Type B pancreatic cell (in vitro differentiated cells): ENCODE measurements at regions not wholly inside any gene's neighbourhood (a gene's known extent, or its start where the extent isn't known, plus 50 kb on each side); places are given as distances from the start of the nearest gene placed in this dataset.
"Not testable (repeated sequence)": the region's sequence is repeated elsewhere in the genome, so short reads cannot be mapped to it uniquely, and the experiment has no call there.

Experiments
- DNase-seq: peaks from one replicate; pipeline ENCODE4 v3.0.0; 2021; ENCODE audit warnings: mixed read lengths; ENCODE audit not compliant: unreplicated experiment; ENCODE audit errors: extremely low spot score
- H3K27ac Mint-ChIP-seq: 2 replicates; pipeline ENCODE4 v1.8.0; 2021; ENCODE audit warnings: mild to moderate bottlenecking, mixed read lengths
- H3K27me3 Mint-ChIP-seq: 2 replicates; pipeline ENCODE4 v1.8.0; 2021; ENCODE audit warnings: mixed read lengths
- H3K36me3 Mint-ChIP-seq: 2 replicates; pipeline ENCODE4 v1.8.0; 2021; ENCODE audit warnings: mixed read lengths
- H3K4me1 Mint-ChIP-seq: one replicate; pipeline ENCODE4 v1.8.0; 2021; ENCODE audit warnings: mixed read lengths; ENCODE audit not compliant: unreplicated experiment
- H3K4me3 Mint-ChIP-seq: 2 replicates; pipeline ENCODE4 v1.8.0; 2021; ENCODE audit warnings: mild to moderate bottlenecking, mixed read lengths
- H3K9me3 Mint-ChIP-seq: 2 replicates; pipeline ENCODE4 v1.8.0; 2021; ENCODE audit warnings: mixed read lengths
- CTCF ChIP-seq: fragments of 200-600 bp; sonication (generic); conservative IDR thresholded peaks from 2 replicates; pipeline ENCODE4 v1.5.0; 2021; ENCODE audit warnings: antibody characterized with exemption, mild to moderate bottlenecking

- TF ChIP-seq CTCF: peak; percentile 51
- H3K27me3 Mint-ChIP-seq, H3K4me1 Mint-ChIP-seq, H3K36me3 Mint-ChIP-seq, H3K27ac Mint-ChIP-seq, DNase-seq, H3K9me3 Mint-ChIP-seq, H3K4me3 Mint-ChIP-seq: not testable (repeated sequence)
These were observed 1137.5 kb downstream of the TMEM121 start for GRCh38 chr14:106663805-106664410.

DNA sequence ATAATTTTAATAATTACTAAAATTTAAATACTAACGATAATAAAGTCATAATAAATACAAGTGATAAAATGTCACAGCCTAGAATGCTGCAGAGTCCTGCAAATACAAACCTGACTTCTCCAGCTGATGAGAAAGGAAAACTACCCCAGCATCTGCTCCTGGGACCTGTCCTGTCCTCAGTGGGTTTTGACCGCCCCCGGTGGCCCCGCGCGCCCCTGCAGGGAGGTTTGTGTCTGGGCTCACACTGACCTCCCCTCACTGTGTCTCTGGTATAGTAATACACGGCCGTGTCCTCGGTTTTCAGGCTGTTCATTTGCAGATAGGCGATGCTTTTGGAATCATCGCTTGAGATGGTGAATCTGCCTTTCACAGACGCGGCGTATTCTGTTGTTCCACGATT, 1139.4 kb downstream of the TMEM121 start:
- Mint-ChIP-seq H3K27ac (no peak overlapping the region), H3K9me3 (peaks cover 8% of the 10 kb centered on the region), H3K36me3 (no peaks in the 10 kb centered on the region), H3K4me3 (no peak overlapping the region), H3K4me1 (no peaks in the 10 kb centered on the region), H3K27me3 (no peaks in the 10 kb centered on the region)
- DNase-seq: no peak
- TF ChIP-seq CTCF: no peak

DNA sequence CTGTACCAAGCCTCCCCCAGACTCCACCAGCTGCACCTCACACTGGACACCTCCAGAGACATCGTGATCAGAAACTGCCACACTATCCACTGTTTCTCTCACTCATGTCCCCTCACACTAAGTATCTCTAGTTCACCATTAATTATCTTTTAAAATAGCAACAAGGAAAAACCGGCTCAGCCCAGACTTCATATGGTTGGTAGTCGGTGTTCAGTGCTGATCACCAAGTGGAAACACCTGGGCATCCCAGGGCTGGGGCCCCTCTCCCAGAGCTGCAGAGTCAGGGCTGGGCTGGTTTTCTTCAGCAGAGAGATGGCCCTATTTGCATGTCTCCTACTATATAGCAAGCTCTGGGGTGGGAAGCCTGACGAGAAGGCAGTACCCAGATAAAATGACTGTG, 1140.0 kb downstream of the TMEM121 start:
- no peaks in the 10 kb centered on the region for H3K4me1 Mint-ChIP-seq
- TF ChIP-seq CTCF: no peak
- DNase-seq: no peak
- H3K36me3 Mint-ChIP-seq: no peaks in the 10 kb centered on the region
- peaks cover 8% of the 10 kb centered on the region for H3K9me3 Mint-ChIP-seq
- H3K27me3 Mint-ChIP-seq: no peaks in the 10 kb centered on the region
- H3K27ac Mint-ChIP-seq: no peak overlapping the region
- H3K4me3 Mint-ChIP-seq: no peak overlapping the region

DNA sequence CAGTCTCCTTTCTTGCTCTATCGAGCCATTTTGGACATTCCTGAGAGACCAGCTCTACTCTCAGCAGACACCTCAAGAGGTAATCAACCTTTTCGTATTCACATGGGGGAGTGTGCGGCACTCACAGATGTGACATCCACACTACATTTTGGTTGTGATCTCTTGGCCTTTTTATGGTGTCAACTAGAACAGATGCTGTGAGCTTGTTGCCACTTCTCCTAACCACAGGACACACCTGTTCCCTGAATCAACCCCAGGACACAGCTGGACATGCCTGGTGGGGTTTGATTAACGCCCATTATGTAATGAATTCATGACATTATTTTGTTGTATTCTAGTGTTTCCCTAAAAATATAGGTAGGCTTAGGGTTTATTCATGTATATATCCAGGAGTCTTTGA, 1143.6 kb downstream of the TMEM121 start:
- Mint-ChIP-seq H3K27me3 (no peaks in the 10 kb centered on the region), H3K4me3 (no peak overlapping the region), H3K9me3 (no peaks in the 10 kb centered on the region), H3K4me1 (no peaks in the 10 kb centered on the region), H3K27ac (no peak overlapping the region), H3K36me3 (no peaks in the 10 kb centered on the region)
- no peak for DNase-seq
- no peak for TF ChIP-seq CTCF

DNA sequence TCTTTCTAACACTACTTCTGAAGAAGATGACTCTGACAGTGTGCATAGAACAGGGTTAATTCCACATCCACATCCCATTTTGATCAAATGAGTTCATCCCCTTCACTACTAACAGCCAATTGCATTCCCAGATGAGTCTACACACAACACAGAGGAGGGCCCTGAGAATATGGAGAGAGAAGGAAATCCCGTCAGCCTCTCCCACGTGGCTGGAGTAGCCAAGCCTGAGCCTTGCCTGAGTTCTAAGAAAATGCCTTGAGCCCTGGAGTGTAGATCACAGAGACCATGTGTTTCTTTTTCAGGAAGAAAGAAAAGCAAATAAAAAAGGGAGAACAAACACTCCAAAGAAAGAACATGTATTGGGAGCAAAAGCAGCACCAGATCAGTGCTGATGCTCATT, 1147.7 kb downstream of the TMEM121 start:
- not testable (repeated sequence) for H3K27me3 Mint-ChIP-seq, H3K9me3 Mint-ChIP-seq, H3K27ac Mint-ChIP-seq, H3K36me3 Mint-ChIP-seq, H3K4me1 Mint-ChIP-seq, H3K4me3 Mint-ChIP-seq, DNase-seq

GRCh38 chr14:106674509-106675125, 1148.2 kb downstream of the TMEM121 start:
- not testable (repeated sequence) for H3K4me3 Mint-ChIP-seq, H3K9me3 Mint-ChIP-seq, H3K4me1 Mint-ChIP-seq, DNase-seq, H3K27me3 Mint-ChIP-seq, H3K27ac Mint-ChIP-seq, H3K36me3 Mint-ChIP-seq

DNA sequence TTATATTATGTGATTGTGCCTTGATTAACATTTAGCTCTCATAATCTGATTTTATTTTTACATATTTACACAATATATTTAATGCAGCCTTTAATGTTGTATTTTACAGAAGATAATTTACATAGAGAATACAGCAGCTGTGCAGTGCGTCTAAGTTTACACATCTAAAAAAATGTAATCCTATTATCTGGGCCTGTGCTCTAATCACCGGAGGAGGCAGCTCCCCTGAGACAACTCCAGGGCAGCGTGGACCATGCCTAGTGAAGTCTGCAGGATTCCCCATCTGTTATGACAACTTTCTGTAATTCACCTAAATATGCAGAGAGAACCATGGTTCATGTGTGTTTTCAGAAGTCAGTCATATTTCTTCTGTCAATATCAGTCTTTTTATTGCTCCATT, 1149.3 kb downstream of the TMEM121 start:
- not testable (repeated sequence) for H3K4me3 Mint-ChIP-seq, H3K9me3 Mint-ChIP-seq, H3K27ac Mint-ChIP-seq, H3K36me3 Mint-ChIP-seq, H3K4me1 Mint-ChIP-seq, DNase-seq, H3K27me3 Mint-ChIP-seq
